Tibial nerve (tissue), 4 donors: ENCODE measurements at regions not wholly inside any gene's neighbourhood (a gene's known extent, or its start where the extent isn't known, plus 50 kb on each side); places are given as distances from the start of the nearest gene placed in this dataset.

Experiments used
- EP300 ChIP-seq, 2 donors: sonication (generic); formaldehyde crosslinking; IDR thresholded peaks; one replicate each; pipeline ENCODE4 v1.6.1; 2017; ENCODE audit warnings: antibody characterized with exemption in 2 of 2, mild to moderate bottlenecking in 1 of 2
- POLR2A ChIP-seq, 2 donors: fragments of 450-650 bp; IDR thresholded peaks; one replicate each; pipeline ENCODE4 v1.6.1; 2017; ENCODE audit warnings: antibody characterized with exemption in 2 of 2, mild to moderate bottlenecking in 2 of 2, moderate library complexity in 2 of 2
- TF ChIP-seq, protein P1 (sequence below), 5 experiments: fragments of 200-600 bp in 3 of 5; fragments of 450-650 bp in 2 of 5; sonication (generic) in 3 of 5; IDR thresholded peaks; one replicate each; pipeline ENCODE4 v1.5.1; 2016 to 2019; ENCODE audit warnings: antibody characterized with exemption in 5 of 5, mild to moderate bottlenecking in 3 of 5, moderate library complexity in 2 of 5

DNA sequence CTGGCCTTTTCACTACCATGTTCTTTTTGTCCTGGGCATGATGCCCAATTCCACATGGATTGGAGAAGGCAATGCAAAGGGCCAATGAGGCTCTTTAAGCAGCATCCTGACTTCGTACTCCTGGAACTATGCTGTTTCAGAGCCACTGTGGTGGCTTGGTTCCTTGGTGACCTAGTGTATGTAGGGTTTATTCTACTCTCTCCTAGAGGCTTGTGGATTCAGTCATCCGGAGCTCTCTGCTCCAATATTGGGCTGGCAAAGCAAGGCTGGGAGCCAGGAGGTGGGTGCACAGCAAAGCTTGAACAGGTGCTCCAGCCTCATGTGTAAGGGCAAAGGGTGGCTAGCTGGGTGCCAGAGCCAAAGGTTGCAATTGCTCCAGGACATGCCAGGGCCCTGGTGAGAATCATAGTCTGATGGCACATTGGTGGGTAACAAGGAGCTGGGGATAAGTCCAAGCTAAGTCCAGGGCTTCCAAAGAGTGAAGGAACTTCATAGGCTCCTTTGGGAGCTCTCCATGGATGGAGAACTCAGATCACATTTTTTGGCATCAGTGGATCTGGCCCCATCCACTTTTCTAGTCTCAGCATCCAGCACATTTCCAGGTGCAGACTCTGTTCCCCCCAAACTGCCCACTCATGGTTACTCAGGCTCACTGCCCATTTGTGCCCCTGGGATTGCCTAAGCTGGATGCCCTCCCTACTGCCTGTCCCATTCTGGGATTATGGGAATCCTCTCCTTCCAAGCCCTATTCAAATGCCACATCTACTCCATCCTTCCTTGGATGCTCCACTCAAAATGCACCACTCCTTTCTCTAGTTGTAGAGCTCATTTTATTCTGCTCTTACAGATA lies 253.9 kb downstream of the EMP1 start:
- TF ChIP-seq POLR2A (IDR thresholded peaks at IDR 0.05) (no peak), EP300 (IDR thresholded peaks at IDR 0.05) (no peak)
- TF ChIP-seq, protein P1, sequence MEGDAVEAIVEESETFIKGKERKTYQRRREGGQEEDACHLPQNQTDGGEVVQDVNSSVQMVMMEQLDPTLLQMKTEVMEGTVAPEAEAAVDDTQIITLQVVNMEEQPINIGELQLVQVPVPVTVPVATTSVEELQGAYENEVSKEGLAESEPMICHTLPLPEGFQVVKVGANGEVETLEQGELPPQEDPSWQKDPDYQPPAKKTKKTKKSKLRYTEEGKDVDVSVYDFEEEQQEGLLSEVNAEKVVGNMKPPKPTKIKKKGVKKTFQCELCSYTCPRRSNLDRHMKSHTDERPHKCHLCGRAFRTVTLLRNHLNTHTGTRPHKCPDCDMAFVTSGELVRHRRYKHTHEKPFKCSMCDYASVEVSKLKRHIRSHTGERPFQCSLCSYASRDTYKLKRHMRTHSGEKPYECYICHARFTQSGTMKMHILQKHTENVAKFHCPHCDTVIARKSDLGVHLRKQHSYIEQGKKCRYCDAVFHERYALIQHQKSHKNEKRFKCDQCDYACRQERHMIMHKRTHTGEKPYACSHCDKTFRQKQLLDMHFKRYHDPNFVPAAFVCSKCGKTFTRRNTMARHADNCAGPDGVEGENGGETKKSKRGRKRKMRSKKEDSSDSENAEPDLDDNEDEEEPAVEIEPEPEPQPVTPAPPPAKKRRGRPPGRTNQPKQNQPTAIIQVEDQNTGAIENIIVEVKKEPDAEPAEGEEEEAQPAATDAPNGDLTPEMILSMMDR (IDR thresholded peaks at IDR 0.05) = no peak
